HEK293 (cell line): ENCODE measurements at regions not wholly inside any gene's neighbourhood (a gene's known extent, or its start where the extent isn't known, plus 50 kb on each side); places are given as distances from the start of the nearest gene placed in this dataset.

ENCODE experiments used
- CTCF ChIA-PET: fragments of 350-600 bp; formaldehyde crosslinking; extraction: SDS; loops from one replicate; lab custom pipeline; 2021; ENCODE audit warnings: antibody characterized with exemption; lab: Yijun Ruan, JAX
- POLR2A ChIA-PET: fragments of 300-600 bp; formaldehyde crosslinking; extraction: SDS; loops from one replicate; lab custom pipeline; 2020; ENCODE audit warnings: antibody characterized with exemption, inconsistent platforms; lab: Yijun Ruan, JAX
- H3K27ac ChIP-seq: fragments of 200-500 bp; sonication (Bioruptor generic); 2 replicates; pipeline ENCODE4 v1.5.1; 2014; ENCODE audit warnings: low read depth, low read length, control low read depth, inconsistent platforms; ENCODE audit errors: extremely low read depth
- H3K36me3 ChIP-seq, 2 experiments: fragments of 200-500 bp in 1 of 2; sonication (Bioruptor generic) in 1 of 2; 1 replicate in 1 of 2; 2 replicates in 1 of 2; pipeline ENCODE4 v1.5.1; 2014 to 2017; ENCODE audit warnings: inconsistent platforms in 2 of 2, low read length in 2 of 2; ENCODE audit not compliant: control insufficient read depth in 2 of 2, insufficient read depth in 1 of 2
- H3K4me1 ChIP-seq: fragments of 200-500 bp; sonication (Bioruptor generic); 2 replicates; pipeline ENCODE4 v1.5.1; 2014; ENCODE audit warnings: mild to moderate bottlenecking, low read length, inconsistent platforms; ENCODE audit not compliant: control insufficient read depth, insufficient read depth
- H3K4me3 ChIP-seq: 2 replicates; pipeline ENCODE4 v1.5.1; 2011; ENCODE audit warnings: low read depth, mild to moderate bottlenecking, control low read depth, low read length, moderate library complexity
- H3K9me3 ChIP-seq: fragments of 200-500 bp; sonication (Bioruptor generic); 2 replicates; pipeline ENCODE4 v1.5.1; 2014; ENCODE audit warnings: low read depth, low read length, inconsistent platforms; ENCODE audit not compliant: control insufficient read depth, insufficient read depth
- ZBTB20 ChIP-seq: fragments of 450-650 bp; formaldehyde crosslinking; IDR thresholded peaks from 2 replicates; pipeline ENCODE4 v1.5.1; 2016; ENCODE audit warnings: missing biosample characterization, missing genetic modification characterization
- ZBTB21 ChIP-seq: fragments of 450-650 bp; formaldehyde crosslinking; IDR thresholded peaks from 2 replicates; pipeline ENCODE4 v1.5.1; 2017; ENCODE audit warnings: missing biosample characterization, missing genetic modification characterization
- ZNF10 ChIP-seq: fragments of 450-650 bp; formaldehyde crosslinking; IDR thresholded peaks from 2 replicates; pipeline ENCODE4 v1.5.1; 2017; ENCODE audit warnings: missing biosample characterization, missing genetic modification characterization
- ZNF121 ChIP-seq: fragments of 450-650 bp; formaldehyde crosslinking; IDR thresholded peaks from 2 replicates; pipeline ENCODE4 v1.5.1; 2016; ENCODE audit warnings: missing biosample characterization, missing genetic modification characterization
- ZNF174 ChIP-seq: fragments of 450-650 bp; formaldehyde crosslinking; IDR thresholded peaks from 2 replicates; pipeline ENCODE4 v1.5.0; 2017; ENCODE audit warnings: missing biosample characterization, mild to moderate bottlenecking, missing genetic modification characterization
- ZNF184 ChIP-seq: fragments of 450-650 bp; IDR thresholded peaks from 2 replicates; pipeline ENCODE4 v1.5.1; 2018; ENCODE audit warnings: missing biosample characterization, mild to moderate bottlenecking, missing genetic modification characterization
- ZNF366 ChIP-seq: fragments of 450-650 bp; formaldehyde crosslinking; conservative IDR thresholded peaks from 2 replicates; pipeline ENCODE4 v1.5.1; 2016; ENCODE audit warnings: missing biosample characterization, missing genetic modification characterization
- ZNF529 ChIP-seq: fragments of 450-650 bp; formaldehyde crosslinking; IDR thresholded peaks from 2 replicates; pipeline ENCODE4 v1.5.1; 2017; ENCODE audit warnings: missing genetic modification characterization, missing biosample characterization; ENCODE audit not compliant: insufficient replicate concordance
- ZNF76 ChIP-seq: fragments of 450-650 bp; formaldehyde crosslinking; IDR thresholded peaks from 2 replicates; pipeline ENCODE4; 2016; ENCODE audit warnings: low read depth, missing biosample characterization, missing genetic modification characterization, borderline replicate concordance
- ZSCAN16 ChIP-seq: fragments of 450-650 bp; formaldehyde crosslinking; IDR thresholded peaks from 2 replicates; pipeline ENCODE4 v1.5.1; 2016; ENCODE audit warnings: missing biosample characterization, missing genetic modification characterization
- TF ChIP-seq, protein P1 (sequence below): fragments of 450-650 bp; formaldehyde crosslinking; IDR thresholded peaks from 2 replicates; pipeline ENCODE4 v1.5.1; 2016; ENCODE audit warnings: missing biosample characterization, missing genetic modification characterization
- TF ChIP-seq, protein P2 (sequence below): fragments of 450-650 bp; formaldehyde crosslinking; IDR thresholded peaks from 2 replicates; pipeline ENCODE4 v1.5.1; 2016; ENCODE audit warnings: missing biosample characterization, missing genetic modification characterization
- TF ChIP-seq, protein P3 (sequence below): fragments of 450-650 bp; formaldehyde crosslinking; IDR thresholded peaks from 2 replicates; pipeline ENCODE4 v1.5.1; 2016; ENCODE audit warnings: missing biosample characterization, missing genetic modification characterization
- TF ChIP-seq, protein P4 (sequence below): fragments of 450-650 bp; formaldehyde crosslinking; IDR thresholded peaks from 2 replicates; pipeline ENCODE4 v1.5.1; 2016; ENCODE audit warnings: missing biosample characterization, missing genetic modification characterization
- TF ChIP-seq, protein P5 (sequence below): fragments of 450-650 bp; formaldehyde crosslinking; IDR thresholded peaks from 2 replicates; pipeline ENCODE4 v1.5.1; 2016; ENCODE audit warnings: missing biosample characterization, missing genetic modification characterization

DNA sequence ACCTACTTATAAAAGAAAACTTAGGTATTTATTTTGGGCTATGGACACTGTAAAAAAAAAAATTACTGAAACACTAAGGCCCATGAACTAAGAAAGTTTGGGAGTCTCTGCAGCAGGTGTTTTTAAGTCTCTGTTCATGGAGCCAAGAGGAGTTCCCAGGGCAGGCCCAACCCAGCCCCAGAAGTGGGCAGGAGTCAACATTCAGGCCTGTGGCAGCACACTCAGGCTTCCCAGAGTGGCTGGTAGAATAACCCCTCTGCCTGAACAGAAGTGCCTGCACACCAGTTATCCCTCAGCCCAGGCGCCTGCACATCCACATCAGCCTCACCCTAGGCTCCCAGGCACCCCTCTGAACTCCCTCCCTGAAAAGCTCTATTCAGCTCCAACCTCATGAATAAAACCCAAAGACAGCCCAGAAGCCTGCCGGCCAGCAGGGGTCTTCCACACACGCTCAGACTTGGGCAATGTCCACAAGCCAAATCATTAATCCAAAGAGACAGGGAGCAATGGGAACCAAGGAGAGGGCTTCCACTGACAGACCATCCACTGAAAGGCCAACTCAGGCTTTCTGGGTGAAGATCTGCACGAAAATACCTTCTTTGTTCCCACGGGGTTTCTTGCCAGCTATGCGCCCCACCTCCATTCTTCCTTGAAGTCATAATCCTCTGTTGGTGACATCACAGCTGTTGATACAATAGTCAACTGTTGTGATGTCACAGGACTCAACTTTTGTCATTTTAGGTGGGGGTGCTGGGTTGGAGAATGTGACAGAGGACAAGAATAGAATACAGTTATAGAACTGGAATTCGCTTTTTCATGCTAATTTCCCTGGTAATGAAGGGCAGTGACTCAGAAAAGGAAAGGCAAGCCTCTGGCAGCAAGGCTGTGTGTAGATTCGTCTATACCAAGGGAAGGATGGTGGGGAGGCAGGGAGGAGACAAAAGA, 83.7 kb downstream of the RPL27A start (continued):
- TF ChIP-seq, protein P1, sequence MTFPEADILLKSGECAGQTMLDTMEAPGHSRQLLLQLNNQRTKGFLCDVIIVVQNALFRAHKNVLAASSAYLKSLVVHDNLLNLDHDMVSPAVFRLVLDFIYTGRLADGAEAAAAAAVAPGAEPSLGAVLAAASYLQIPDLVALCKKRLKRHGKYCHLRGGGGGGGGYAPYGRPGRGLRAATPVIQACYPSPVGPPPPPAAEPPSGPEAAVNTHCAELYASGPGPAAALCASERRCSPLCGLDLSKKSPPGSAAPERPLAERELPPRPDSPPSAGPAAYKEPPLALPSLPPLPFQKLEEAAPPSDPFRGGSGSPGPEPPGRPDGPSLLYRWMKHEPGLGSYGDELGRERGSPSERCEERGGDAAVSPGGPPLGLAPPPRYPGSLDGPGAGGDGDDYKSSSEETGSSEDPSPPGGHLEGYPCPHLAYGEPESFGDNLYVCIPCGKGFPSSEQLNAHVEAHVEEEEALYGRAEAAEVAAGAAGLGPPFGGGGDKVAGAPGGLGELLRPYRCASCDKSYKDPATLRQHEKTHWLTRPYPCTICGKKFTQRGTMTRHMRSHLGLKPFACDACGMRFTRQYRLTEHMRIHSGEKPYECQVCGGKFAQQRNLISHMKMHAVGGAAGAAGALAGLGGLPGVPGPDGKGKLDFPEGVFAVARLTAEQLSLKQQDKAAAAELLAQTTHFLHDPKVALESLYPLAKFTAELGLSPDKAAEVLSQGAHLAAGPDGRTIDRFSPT (tag by site-specific recombination) = no peak
- TF ChIP-seq ZNF366 (no peak), ZNF10 (no peak), ZBTB21 (tag by site-specific recombination) (peak; percentile 60; the same call in 1 of the 2 replicates), ZSCAN16 (tag by site-specific recombination) (no peak)
- TF ChIP-seq, protein P2, sequence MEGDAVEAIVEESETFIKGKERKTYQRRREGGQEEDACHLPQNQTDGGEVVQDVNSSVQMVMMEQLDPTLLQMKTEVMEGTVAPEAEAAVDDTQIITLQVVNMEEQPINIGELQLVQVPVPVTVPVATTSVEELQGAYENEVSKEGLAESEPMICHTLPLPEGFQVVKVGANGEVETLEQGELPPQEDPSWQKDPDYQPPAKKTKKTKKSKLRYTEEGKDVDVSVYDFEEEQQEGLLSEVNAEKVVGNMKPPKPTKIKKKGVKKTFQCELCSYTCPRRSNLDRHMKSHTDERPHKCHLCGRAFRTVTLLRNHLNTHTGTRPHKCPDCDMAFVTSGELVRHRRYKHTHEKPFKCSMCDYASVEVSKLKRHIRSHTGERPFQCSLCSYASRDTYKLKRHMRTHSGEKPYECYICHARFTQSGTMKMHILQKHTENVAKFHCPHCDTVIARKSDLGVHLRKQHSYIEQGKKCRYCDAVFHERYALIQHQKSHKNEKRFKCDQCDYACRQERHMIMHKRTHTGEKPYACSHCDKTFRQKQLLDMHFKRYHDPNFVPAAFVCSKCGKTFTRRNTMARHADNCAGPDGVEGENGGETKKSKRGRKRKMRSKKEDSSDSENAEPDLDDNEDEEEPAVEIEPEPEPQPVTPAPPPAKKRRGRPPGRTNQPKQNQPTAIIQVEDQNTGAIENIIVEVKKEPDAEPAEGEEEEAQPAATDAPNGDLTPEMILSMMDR (tag by site-specific recombination) = no peak

DNA sequence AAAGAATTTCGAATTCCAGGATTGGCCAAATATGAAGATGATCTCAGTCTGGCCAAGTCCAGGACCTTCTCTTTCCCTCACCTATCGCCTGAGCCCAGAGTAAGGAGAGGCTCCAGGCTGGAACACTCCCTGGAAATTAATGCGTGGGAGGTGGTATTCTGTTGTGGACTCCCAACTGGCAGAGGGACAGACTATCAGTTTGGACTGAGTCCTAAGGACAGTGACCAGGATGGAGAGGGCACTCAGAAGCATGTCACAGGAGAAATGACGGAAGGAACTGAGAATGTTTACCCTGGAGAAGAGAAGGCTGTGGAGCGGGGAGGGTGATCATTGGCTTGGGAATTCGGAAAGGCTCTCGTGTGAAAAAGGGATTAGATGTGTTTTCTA, 84.4 kb downstream of the RPL27A start:
- TF ChIP-seq ZNF121 (tag by site-specific recombination) (no peak), ZNF529 (no peak), ZNF174 (no peak), ZBTB20 (tag by site-specific recombination) (no peak), ZNF76 (no peak), ZNF184 (tag by site-specific recombination) (no peak)
- TF ChIP-seq, protein P3, sequence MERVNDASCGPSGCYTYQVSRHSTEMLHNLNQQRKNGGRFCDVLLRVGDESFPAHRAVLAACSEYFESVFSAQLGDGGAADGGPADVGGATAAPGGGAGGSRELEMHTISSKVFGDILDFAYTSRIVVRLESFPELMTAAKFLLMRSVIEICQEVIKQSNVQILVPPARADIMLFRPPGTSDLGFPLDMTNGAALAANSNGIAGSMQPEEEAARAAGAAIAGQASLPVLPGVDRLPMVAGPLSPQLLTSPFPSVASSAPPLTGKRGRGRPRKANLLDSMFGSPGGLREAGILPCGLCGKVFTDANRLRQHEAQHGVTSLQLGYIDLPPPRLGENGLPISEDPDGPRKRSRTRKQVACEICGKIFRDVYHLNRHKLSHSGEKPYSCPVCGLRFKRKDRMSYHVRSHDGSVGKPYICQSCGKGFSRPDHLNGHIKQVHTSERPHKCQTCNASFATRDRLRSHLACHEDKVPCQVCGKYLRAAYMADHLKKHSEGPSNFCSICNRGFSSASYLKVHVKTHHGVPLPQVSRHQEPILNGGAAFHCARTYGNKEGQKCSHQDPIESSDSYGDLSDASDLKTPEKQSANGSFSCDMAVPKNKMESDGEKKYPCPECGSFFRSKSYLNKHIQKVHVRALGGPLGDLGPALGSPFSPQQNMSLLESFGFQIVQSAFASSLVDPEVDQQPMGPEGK = no peak
- TF ChIP-seq, protein P4, sequence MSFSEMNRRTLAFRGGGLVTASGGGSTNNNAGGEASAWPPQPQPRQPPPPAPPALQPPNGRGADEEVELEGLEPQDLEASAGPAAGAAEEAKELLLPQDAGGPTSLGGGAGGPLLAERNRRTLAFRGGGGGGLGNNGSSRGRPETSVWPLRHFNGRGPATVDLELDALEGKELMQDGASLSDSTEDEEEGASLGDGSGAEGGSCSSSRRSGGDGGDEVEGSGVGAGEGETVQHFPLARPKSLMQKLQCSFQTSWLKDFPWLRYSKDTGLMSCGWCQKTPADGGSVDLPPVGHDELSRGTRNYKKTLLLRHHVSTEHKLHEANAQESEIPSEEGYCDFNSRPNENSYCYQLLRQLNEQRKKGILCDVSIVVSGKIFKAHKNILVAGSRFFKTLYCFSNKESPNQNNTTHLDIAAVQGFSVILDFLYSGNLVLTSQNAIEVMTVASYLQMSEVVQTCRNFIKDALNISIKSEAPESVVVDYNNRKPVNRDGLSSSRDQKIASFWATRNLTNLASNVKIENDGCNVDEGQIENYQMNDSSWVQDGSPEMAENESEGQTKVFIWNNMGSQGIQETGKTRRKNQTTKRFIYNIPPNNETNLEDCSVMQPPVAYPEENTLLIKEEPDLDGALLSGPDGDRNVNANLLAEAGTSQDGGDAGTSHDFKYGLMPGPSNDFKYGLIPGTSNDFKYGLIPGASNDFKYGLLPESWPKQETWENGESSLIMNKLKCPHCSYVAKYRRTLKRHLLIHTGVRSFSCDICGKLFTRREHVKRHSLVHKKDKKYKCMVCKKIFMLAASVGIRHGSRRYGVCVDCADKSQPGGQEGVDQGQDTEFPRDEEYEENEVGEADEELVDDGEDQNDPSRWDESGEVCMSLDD (tag by site-specific recombination) = no peak
- TF ChIP-seq, protein P5, sequence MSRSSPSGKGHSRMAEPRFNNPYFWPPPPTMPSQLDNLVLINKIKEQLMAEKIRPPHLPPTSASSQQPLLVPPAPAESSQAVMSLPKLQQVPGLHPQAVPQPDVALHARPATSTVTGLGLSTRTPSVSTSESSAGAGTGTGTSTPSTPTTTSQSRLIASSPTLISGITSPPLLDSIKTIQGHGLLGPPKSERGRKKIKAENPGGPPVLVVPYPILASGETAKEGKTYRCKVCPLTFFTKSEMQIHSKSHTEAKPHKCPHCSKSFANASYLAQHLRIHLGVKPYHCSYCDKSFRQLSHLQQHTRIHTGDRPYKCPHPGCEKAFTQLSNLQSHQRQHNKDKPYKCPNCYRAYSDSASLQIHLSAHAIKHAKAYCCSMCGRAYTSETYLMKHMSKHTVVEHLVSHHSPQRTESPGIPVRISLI (tag by site-specific recombination) = no peak
- ChIA-PET POLR2A (no interaction called here), CTCF (interaction anchor here (0.6 kb wide), 1 partner anchor 321 kb away, joined by 3 read pairs; no protein-coding TSS in a partner anchor)
- H3K4me3 ChIP-seq = no peak overlapping the region
- no peaks in the 10 kb centered on the region for H3K9me3 ChIP-seq
- no peak overlapping the region for H3K27ac ChIP-seq
- H3K36me3 ChIP-seq = no peaks in the 10 kb centered on the region
- H3K4me1 ChIP-seq = no peaks in the 10 kb centered on the region
